Astrocyte (in vitro differentiated cells and primary cell): ENCODE measurements at regions not wholly inside any gene's neighbourhood (a gene's known extent, or its start where the extent isn't known, plus 50 kb on each side); places are given as distances from the start of the nearest gene placed in this dataset.

ENCODE experiments used
- DNase-seq: peaks from one replicate; pipeline ENCODE4 v3.0.0-alpha.2; 2010; ENCODE audit warnings: low read depth
- FAIRE-seq: peaks from 2 replicates; lab custom pipeline; 2011; peaks lifted over from hg19 to GRCh38; lab: Jason Lieb, UNC
- H2AFZ ChIP-seq: 2 replicates; pipeline ENCODE4 v1.6.0; 2012; ENCODE audit warnings: low read depth, low read length, inconsistent platforms
- H3K27ac ChIP-seq: 2 replicates; pipeline ENCODE4 v1.5.1; 2011; ENCODE audit warnings: low read depth, low read length, inconsistent platforms
- H3K27me3 ChIP-seq: 2 replicates; pipeline ENCODE4 v1.6.0; 2011; ENCODE audit warnings: low read length, inconsistent platforms; ENCODE audit not compliant: insufficient read depth
- H3K36me3 ChIP-seq: 2 replicates; pipeline ENCODE4 v1.5.1; 2011; ENCODE audit warnings: low read length, inconsistent platforms; ENCODE audit not compliant: insufficient read depth
- H3K4me1 ChIP-seq: 2 replicates; pipeline ENCODE4 v1.5.1; 2011; ENCODE audit warnings: low read length, inconsistent platforms; ENCODE audit not compliant: insufficient read depth
- H3K4me2 ChIP-seq: 2 replicates; pipeline ENCODE4 v1.6.0; 2012; ENCODE audit warnings: low read length, inconsistent platforms
- H3K4me3 ChIP-seq: 2 replicates; pipeline ENCODE4 v1.5.1; 2011; ENCODE audit warnings: low read depth, mild to moderate bottlenecking, low read length, inconsistent platforms; ENCODE audit not compliant: insufficient read depth
- H3K79me2 ChIP-seq: 2 replicates; pipeline ENCODE4 v1.6.0; 2012; ENCODE audit warnings: mild to moderate bottlenecking, low read length, inconsistent platforms; ENCODE audit not compliant: insufficient read depth
- H3K9ac ChIP-seq: 2 replicates; pipeline ENCODE4 v1.6.0; 2012; ENCODE audit warnings: mild to moderate bottlenecking, low read length, inconsistent platforms
- H3K9me3 ChIP-seq: 2 replicates; pipeline ENCODE4 v1.5.1; 2012; ENCODE audit warnings: low read depth, mild to moderate bottlenecking, low read length, inconsistent platforms; ENCODE audit not compliant: insufficient read depth
- H4K20me1 ChIP-seq: 2 replicates; pipeline ENCODE4 v1.6.0; 2012; ENCODE audit warnings: low read length, inconsistent platforms; ENCODE audit not compliant: insufficient read depth
- H3K27ac Mint-ChIP-seq: one replicate; pipeline ENCODE4 v1.8.0; 2021; ENCODE audit warnings: mild to moderate bottlenecking, mixed read lengths; ENCODE audit not compliant: unreplicated experiment
- H3K27me3 Mint-ChIP-seq: one replicate; pipeline ENCODE4 v1.8.0; 2021; ENCODE audit warnings: low read depth, mixed read lengths; ENCODE audit not compliant: unreplicated experiment
- H3K36me3 Mint-ChIP-seq: one replicate; pipeline ENCODE4 v1.8.0; 2021; ENCODE audit warnings: low read depth, mixed read lengths; ENCODE audit not compliant: unreplicated experiment
- H3K4me1 Mint-ChIP-seq: one replicate; pipeline ENCODE4 v1.8.0; 2021; ENCODE audit warnings: low read depth, mixed read lengths; ENCODE audit not compliant: unreplicated experiment
- H3K4me3 Mint-ChIP-seq: one replicate; pipeline ENCODE4 v1.8.0; 2021; ENCODE audit warnings: mild to moderate bottlenecking, moderate library complexity, mixed read lengths; ENCODE audit not compliant: unreplicated experiment
- H3K9me3 Mint-ChIP-seq: one replicate; pipeline ENCODE4 v1.8.0; 2021; ENCODE audit warnings: mild to moderate bottlenecking, mixed read lengths; ENCODE audit not compliant: unreplicated experiment
- EZH2 ChIP-seq: IDR thresholded peaks from 2 replicates; pipeline ENCODE4 v1.6.1; 2012; ENCODE audit warnings: mild to moderate bottlenecking, low read length, inconsistent platforms; ENCODE audit not compliant: insufficient read depth
- TF ChIP-seq, protein P1 (sequence below): IDR thresholded peaks from 2 replicates; pipeline ENCODE4 v1.5.1; 2011; ENCODE audit warnings: low read depth, mild to moderate bottlenecking, inconsistent platforms, low read length, moderate library complexity; ENCODE audit not compliant: insufficient read depth

DNA sequence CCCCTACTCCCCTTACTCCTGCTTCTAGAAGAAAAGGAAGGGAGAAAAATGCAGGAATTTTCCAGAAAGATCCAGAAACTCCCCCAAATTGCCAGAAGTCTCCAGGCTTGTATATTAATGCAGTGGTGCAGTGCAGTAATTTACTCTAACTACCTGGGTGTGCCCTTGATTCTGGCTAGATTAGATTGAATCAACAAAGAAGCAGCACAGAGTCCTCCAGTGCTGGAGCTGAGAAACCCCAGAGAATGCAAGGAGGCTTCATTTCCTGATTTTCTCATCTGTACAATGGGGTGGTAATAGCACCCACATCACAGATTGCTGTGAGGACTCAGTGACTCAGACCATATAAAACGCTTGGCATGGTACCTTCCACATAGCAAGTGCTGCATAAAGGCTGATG, 247.3 kb upstream of the RPL38 start:
- Mint-ChIP-seq H3K4me3 (no peak overlapping the region), H3K9me3 (peaks cover 5% of the 10 kb centered on the region), H3K27me3 (peaks cover 25% of the 10 kb centered on the region), H3K36me3 (no peaks in the 10 kb centered on the region), H3K27ac (no peak overlapping the region), H3K4me1 (no peaks in the 10 kb centered on the region)
- TF ChIP-seq, protein P1, sequence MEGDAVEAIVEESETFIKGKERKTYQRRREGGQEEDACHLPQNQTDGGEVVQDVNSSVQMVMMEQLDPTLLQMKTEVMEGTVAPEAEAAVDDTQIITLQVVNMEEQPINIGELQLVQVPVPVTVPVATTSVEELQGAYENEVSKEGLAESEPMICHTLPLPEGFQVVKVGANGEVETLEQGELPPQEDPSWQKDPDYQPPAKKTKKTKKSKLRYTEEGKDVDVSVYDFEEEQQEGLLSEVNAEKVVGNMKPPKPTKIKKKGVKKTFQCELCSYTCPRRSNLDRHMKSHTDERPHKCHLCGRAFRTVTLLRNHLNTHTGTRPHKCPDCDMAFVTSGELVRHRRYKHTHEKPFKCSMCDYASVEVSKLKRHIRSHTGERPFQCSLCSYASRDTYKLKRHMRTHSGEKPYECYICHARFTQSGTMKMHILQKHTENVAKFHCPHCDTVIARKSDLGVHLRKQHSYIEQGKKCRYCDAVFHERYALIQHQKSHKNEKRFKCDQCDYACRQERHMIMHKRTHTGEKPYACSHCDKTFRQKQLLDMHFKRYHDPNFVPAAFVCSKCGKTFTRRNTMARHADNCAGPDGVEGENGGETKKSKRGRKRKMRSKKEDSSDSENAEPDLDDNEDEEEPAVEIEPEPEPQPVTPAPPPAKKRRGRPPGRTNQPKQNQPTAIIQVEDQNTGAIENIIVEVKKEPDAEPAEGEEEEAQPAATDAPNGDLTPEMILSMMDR = no peak
- no peak for TF ChIP-seq EZH2
- H3K4me3 ChIP-seq = no peak overlapping the region
- H2AFZ ChIP-seq = no peak overlapping the region
- H3K27ac ChIP-seq = no peak overlapping the region
- no peak overlapping the region for H3K4me2 ChIP-seq
- H3K79me2 ChIP-seq = no peaks in the 10 kb centered on the region
- no peaks in the 10 kb centered on the region for H3K4me1 ChIP-seq
- FAIRE-seq (no peak), DNase-seq (no peak)
- no peaks in the 10 kb centered on the region for H3K9me3 ChIP-seq
- H3K9ac ChIP-seq = no peak overlapping the region
- H3K27me3 ChIP-seq = peaks cover 10% of the 10 kb centered on the region
- H4K20me1 ChIP-seq = no peaks in the 10 kb centered on the region
- H3K36me3 ChIP-seq = no peaks in the 10 kb centered on the region

DNA sequence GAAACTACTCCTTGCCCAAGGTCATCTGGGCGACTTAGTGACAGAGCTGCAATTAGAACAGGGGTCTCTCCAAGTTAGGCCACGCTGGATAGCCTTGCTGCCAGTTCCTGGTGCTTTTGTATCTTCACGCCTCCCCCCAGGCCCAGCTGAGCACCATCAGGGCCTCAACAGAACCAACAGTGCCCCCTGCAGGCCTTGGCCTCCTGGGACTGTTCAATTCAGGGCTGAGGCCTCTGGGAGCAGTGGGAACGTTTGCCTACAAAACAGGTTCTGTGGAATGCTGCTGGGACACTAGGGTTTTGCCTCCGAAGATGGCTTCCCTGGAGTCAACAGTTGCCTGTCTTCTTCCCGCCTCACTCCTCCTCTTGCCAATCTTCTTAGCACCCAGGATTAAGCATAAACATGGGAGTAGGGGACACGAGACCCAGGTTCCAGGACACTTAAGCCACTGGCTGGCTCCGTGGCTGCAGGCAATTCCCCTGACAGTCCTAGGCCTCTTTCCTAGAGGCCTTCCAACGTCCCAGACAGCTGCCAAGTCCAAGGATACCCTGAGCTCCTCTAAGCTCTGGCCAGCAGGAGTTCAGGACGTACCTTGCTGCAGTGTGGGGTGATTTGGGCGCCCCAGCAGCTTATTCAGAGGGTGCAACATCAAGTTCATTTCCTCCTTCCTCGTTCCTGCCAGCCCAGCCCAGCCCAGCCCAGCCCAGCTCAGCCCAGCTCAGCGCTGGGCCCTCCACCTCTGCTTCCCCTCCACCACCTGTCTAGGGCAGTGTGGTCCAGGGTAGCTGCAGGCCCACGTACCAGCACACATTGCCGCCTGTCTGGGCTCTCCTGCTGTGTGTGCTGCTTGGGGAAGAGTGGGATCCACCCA, 246.6 kb upstream of the RPL38 start:
- FAIRE-seq = no peak

More for the DNA sequence above, 246.6 kb upstream of the RPL38 start:
- no peaks in the 10 kb centered on the region for H4K20me1 ChIP-seq
- DNase-seq = no peak
- H3K4me3 Mint-ChIP-seq = no peak overlapping the region
- H3K27me3 Mint-ChIP-seq = peaks cover 19% of the 10 kb centered on the region
- no peak overlapping the region for H3K4me2 ChIP-seq
- H3K4me1 ChIP-seq = no peaks in the 10 kb centered on the region
- H3K4me1 Mint-ChIP-seq = no peaks in the 10 kb centered on the region
- no peak overlapping the region for H2AFZ ChIP-seq
- no peaks in the 10 kb centered on the region for H3K36me3 Mint-ChIP-seq
- H3K4me3 ChIP-seq = no peak overlapping the region
- H3K36me3 ChIP-seq = no peaks in the 10 kb centered on the region
- no peak overlapping the region for H3K27ac ChIP-seq
- no peak overlapping the region for H3K27ac Mint-ChIP-seq
- peaks cover 7% of the 10 kb centered on the region for H3K27me3 ChIP-seq
- H3K9me3 Mint-ChIP-seq = peaks cover 9% of the 10 kb centered on the region
- H3K9me3 ChIP-seq = no peaks in the 10 kb centered on the region
- TF ChIP-seq EZH2 = no peak
- TF ChIP-seq, protein P1 = peak; percentile 19
- H3K79me2 ChIP-seq = no peaks in the 10 kb centered on the region
- H3K9ac ChIP-seq = no peak overlapping the region
